Stomach smooth muscle (tissue), 2 donors: ENCODE measurements at regions not wholly inside any gene's neighbourhood (a gene's known extent, or its start where the extent isn't known, plus 50 kb on each side); places are given as distances from the start of the nearest gene placed in this dataset.

Experiments used
- H3K27ac ChIP-seq: one replicate; pipeline ENCODE4 v1.7.0; 2013; ENCODE audit warnings: mild to moderate bottlenecking, low read length, inconsistent platforms
- H3K27me3 ChIP-seq, 2 donors: one replicate each; pipeline ENCODE4 v1.7.0; 2013; ENCODE audit warnings: low read length in 2 of 2; ENCODE audit not compliant: insufficient read depth in 2 of 2, control insufficient read depth in 1 of 2
- H3K36me3 ChIP-seq, 2 donors: one replicate each; pipeline ENCODE4 v1.7.0; 2013; ENCODE audit warnings: low read length in 2 of 2; ENCODE audit not compliant: control insufficient read depth in 2 of 2, insufficient read depth in 2 of 2
- H3K4me1 ChIP-seq: one replicate; pipeline ENCODE4 v1.7.0; 2013; ENCODE audit warnings: low read length; ENCODE audit not compliant: control insufficient read depth, insufficient read depth
- H3K4me3 ChIP-seq, 2 donors: one replicate each; pipeline ENCODE4 v1.7.0; 2013; ENCODE audit warnings: low read length in 2 of 2
- H3K9ac ChIP-seq, 2 donors: one replicate each; pipeline ENCODE4 v1.7.0; 2013; ENCODE audit warnings: low read length in 2 of 2, mild to moderate bottlenecking in 1 of 2
- H3K9me3 ChIP-seq, 2 donors: one replicate each; pipeline ENCODE4 v1.7.0; 2013; ENCODE audit warnings: low read length in 2 of 2; ENCODE audit not compliant: control insufficient read depth in 2 of 2
- donor health status: healthy.
- donor health status: Pancreatic carcinoma.

DNA sequence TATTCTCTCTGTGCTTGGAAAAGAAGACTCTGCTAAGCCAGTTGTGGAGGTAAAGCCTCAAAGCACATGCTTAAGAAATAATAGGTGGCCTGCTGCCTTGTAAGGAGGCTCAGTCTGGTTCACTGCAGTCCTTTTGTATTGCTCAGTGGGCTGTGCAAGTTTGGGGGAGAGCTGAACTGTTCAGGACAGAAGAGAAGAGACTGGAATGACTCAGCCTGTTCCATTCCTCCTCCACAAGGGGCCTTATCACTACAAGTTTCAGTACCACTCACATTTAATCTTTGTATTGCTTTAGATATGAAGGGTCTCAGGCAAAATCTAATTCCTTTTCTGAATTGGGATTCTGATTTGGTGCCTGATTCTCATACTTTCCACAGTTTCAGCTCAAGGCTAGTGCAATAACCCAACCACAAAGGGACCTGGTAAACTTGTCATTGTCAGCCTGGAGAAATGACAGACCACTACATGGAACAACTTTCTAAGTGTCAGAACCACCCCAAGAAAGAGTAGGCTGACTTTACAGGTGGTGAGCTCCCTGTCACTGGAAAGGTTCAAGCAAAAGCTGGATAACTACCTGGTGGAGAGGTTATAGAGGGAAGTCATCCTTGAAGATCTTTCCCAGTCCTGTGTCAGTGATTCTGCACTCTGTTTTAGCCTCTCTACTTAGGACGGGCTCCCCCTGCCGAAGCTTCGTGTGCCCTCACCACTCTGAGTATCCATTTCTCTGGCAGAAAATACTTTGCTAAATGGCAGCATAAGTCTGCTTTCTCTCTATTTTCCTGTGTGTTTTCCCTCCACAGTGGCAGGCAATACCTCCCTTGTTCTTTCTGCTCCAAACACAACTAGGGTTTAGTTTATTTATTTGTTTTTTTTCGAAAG, 162.9 kb upstream of the GJB5 start:
- H3K36me3 ChIP-seq = no peaks in the 10 kb centered on the region
- H3K27me3 ChIP-seq = peaks cover 2 to 9% of the 10 kb centered on the region in 2 donors
- H3K9me3 ChIP-seq = no peaks in the 10 kb centered on the region
- no peak overlapping the region for H3K27ac ChIP-seq
- no peaks in the 10 kb centered on the region for H3K4me1 ChIP-seq
- H3K4me3 ChIP-seq = no peak overlapping the region
- no peak overlapping the region for H3K9ac ChIP-seq

DNA sequence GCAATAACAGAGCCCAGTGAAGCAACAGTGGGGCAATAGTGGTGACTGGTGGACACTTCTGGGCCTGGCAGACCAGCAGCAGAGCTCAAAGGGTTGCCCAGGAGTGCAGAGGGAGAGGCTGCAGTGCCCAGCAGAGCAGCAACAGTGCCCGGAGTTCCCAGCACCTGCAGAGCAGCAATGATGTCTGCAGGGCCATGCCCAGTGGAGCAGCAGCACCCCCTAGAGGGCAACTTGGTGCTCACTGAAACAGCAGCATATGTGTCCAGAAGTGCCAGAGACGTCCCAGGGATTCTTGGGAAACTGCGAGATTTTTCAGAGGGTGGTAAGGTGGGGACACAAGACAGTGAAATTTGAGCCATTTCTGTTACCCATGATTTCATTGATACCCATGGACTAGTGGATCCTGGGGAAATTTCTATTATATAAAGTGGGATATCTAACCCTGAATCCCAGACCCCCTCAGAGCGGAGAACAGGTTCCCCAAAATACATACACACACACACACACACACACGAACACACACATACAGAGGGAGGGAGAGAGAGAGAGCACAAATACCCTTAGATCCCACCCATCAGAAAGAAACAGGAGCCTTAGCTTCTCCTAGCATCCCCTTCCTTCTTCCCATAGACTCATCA, 156.9 kb upstream of the GJB5 start:
- Histone ChIP-seq H3K4me3 (no peak overlapping the region), H3K4me1 (no peaks in the 10 kb centered on the region), H3K9me3 (no peaks in the 10 kb centered on the region), H3K36me3 (no peaks in the 10 kb centered on the region), H3K27me3 (peaks cover 5 to 17% of the 10 kb centered on the region in 2 donors), H3K27ac (no peak overlapping the region), H3K9ac (no peak overlapping the region)

DNA sequence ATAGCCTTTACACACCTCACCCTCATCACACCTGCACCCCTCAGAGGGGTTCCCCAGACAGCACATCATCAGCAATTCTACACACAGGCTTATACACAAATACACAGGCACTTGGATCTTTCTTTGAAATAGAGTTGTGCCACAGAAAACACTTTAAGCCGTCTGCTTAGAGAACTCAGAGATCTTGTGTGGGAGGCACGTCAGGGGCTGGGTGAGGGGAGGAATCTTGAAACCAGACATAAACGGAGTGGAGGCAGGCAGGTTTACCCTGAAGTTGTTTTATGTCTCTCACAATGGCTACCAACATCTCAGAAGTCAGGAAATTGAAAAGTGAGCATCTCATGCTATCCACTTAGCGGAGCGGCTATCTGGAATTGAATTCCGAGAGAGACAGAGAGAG, 151.9 kb upstream of the GJB5 start:
- H3K27ac ChIP-seq = no peak overlapping the region
- no peaks in the 10 kb centered on the region for H3K4me1 ChIP-seq
- peaks cover 5 to 11% of the 10 kb centered on the region in 2 donors for H3K27me3 ChIP-seq
- H3K4me3 ChIP-seq = no peak overlapping the region
- H3K9me3 ChIP-seq = no peaks in the 10 kb centered on the region
- H3K9ac ChIP-seq = no peak overlapping the region
- no peaks in the 10 kb centered on the region for H3K36me3 ChIP-seq

DNA sequence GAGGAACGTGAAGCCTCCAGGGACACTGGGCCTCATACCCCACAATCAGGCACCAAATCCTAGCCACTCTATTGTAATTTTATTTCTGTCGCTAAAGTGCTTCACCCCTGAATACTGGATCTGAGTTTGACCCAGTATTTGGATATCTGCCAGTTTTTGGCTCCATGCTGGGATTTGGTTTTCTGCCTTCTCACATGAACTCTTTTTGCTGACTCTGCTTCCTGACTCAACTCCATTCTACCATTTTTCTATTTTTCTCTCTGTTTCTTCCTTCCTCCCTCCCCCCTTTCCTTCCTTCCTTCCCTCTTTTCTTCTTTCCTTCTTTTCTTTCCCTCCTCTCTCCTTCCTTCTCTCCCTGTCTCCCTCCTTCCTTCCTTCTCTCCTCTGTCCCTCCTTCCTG, 151.3 kb upstream of the GJB5 start:
- H3K4me1 ChIP-seq = no peaks in the 10 kb centered on the region
- no peaks in the 10 kb centered on the region for H3K9me3 ChIP-seq
- no peak overlapping the region for H3K27ac ChIP-seq
- H3K4me3 ChIP-seq = no peak overlapping the region
- H3K27me3 ChIP-seq = peaks cover 8 to 10% of the 10 kb centered on the region in 2 donors
- no peak overlapping the region for H3K9ac ChIP-seq
- H3K36me3 ChIP-seq = no peaks in the 10 kb centered on the region

DNA sequence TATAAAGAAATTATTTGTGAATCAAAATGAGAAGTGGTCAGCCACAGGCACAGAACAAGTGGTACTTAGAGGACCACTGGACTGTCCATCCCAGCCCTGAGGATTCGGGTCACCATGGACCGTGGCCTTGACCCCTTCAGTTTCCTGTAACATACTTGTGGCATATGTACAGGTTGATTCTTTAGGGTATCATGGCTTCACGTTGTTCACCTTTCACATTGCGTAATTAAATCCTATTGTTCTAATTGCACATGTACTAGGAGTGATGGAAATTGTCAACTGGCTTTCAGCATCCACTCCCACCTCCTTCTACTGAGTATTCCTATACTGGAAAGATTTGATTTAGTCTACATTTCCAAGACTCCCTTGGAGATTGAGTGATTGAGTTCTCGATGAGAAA, 148.3 kb upstream of the GJB5 start:
- Histone ChIP-seq H3K9me3 (no peaks in the 10 kb centered on the region), H3K27ac (no peak overlapping the region), H3K4me1 (no peaks in the 10 kb centered on the region), H3K36me3 (no peaks in the 10 kb centered on the region), H3K27me3 (peaks cover 4 to 10% of the 10 kb centered on the region in 2 donors), H3K4me3 (no peak overlapping the region), H3K9ac (no peak overlapping the region)

DNA sequence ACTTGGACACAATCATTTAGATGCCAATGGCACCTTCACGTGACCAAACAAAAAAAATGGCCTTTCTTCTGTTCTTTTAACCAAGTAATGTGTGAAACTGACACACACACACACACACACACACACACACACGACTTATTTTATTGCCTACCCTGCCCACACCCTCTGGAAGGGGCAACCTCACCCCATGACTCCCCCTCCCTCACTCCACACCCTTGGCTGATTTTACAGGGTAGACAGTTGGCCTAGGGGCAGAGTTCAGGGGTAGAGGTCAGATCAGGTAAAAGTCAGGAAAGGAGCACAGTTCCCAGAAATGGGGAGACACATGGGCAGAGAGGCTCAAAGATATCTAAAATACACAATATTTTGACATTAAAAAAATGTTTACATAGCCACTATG, 144.8 kb upstream of the GJB5 start:
- Histone ChIP-seq H3K27me3 (peaks cover 9 to 11% of the 10 kb centered on the region in 2 donors), H3K27ac (no peak overlapping the region), H3K4me3 (no peak overlapping the region), H3K36me3 (no peaks in the 10 kb centered on the region), H3K9me3 (no peaks in the 10 kb centered on the region), H3K9ac (no peak overlapping the region), H3K4me1 (no peaks in the 10 kb centered on the region)

DNA sequence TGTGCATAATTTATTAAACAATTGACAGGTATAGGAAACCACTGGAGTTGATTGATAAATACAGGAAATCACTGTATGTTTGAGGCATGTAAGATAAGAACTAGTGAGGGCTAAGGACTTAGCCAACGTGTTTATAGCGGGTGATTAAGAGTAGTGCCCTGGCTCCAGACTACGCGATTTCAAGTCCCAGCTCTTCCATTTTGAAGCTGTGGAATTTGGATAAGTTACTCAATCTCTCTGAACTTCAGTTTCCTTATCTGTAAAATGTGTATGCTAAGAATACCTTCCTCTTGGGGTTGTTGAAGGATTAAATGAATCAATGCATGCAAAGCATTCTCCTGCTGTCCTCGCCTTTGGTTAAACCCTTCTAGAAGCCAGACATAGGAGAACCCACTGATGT, 143.3 kb upstream of the GJB5 start:
- H3K27me3 ChIP-seq = peaks cover 9 to 13% of the 10 kb centered on the region in 2 donors
- H3K9me3 ChIP-seq = peaks cover 0 to 2% of the 10 kb centered on the region in 2 donors
- no peaks in the 10 kb centered on the region for H3K36me3 ChIP-seq
- no peak overlapping the region for H3K9ac ChIP-seq
- H3K27ac ChIP-seq = no peak overlapping the region
- H3K4me1 ChIP-seq = no peaks in the 10 kb centered on the region
- H3K4me3 ChIP-seq = no peak overlapping the region

GRCh38 chr1:34612091-34612827, 142.6 kb upstream of the GJB5 start:
- Histone ChIP-seq H3K9me3 (peaks cover 0 to 2% of the 10 kb centered on the region in 2 donors), H3K9ac (no peak overlapping the region), H3K4me1 (no peaks in the 10 kb centered on the region), H3K27ac (no peak overlapping the region), H3K27me3 (peaks cover 9 to 16% of the 10 kb centered on the region in 2 donors), H3K4me3 (no peak overlapping the region), H3K36me3 (no peaks in the 10 kb centered on the region)

DNA sequence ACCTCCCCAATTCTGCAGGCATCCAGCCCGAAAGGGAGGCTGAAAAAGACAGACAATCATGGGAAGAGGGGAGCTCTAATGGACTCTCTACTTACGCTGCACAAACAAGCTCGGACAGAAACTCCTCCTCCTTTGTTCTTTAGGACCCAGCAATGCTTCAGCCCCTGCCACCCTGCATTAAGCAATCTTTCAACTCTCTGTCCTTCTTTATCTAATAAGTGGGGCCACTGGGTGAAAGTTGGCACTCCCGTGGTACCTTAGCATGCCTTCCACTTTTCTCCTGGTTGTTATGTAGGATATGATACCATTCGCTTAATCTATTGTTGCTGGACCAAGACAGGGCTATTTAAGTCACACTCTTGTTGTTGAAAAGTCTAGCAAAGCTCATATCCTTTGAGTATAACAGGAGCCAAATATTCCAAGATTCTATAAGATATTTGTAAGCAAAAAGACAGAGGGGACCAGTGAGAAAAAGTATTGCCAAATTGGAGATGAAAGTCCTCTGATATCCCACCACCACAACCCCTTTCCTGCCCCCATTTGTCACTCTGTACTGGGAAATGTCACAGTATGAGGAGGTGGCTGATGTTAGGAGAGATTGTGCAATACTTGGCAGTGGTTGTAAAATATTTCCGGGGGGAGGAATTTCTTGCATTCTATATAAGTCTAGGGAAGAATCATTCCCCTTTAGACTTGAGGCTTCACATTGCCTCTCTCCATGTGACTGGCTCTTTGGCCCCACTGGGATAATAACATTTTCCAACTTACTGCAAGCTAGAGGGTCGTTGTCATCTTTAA, 137.3 kb upstream of the GJB5 start:
- Histone ChIP-seq H3K27ac (no peak overlapping the region), H3K9ac (no peak overlapping the region), H3K4me3 (no peak overlapping the region), H3K36me3 (no peaks in the 10 kb centered on the region), H3K9me3 (peaks cover 0 to 2% of the 10 kb centered on the region in 2 donors), H3K27me3 (peaks cover 0 to 25% of the 10 kb centered on the region in 2 donors), H3K4me1 (no peaks in the 10 kb centered on the region)

DNA sequence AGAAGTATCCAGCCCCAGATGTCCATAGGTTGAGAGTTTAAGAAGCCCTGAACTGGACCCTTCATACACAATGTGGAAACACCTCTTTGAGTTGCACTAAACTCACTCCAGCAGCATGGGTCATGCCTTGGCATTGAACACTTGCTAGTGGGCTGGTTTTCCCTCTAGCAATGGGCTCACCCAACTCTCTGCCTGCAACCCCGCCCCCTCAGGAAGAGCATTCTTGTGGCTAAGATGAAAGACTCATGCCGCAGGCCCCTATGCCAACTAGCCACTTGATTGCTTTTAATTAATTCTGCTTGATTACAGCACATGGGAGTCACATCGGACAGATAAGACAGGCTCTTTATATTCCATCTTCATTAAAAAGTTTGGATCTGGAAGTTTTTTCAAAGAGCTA, 136.5 kb upstream of the GJB5 start:
- Histone ChIP-seq H3K36me3 (no peaks in the 10 kb centered on the region), H3K4me3 (no peak overlapping the region), H3K27me3 (peaks cover 0 to 23% of the 10 kb centered on the region in 2 donors), H3K9me3 (peaks cover 0 to 2% of the 10 kb centered on the region in 2 donors), H3K9ac (no peak overlapping the region), H3K27ac (no peak overlapping the region), H3K4me1 (no peaks in the 10 kb centered on the region)
